ENCODE measurements at regions not wholly inside any gene's neighbourhood (a gene's known extent, or its start where the extent isn't known, plus 50 kb on each side); places are given as distances from the start of the nearest gene placed in this dataset.

GRCh38 chr6:164086076-164086887 lies 671.8 kb downstream of the QKI start:
- no peak overlapping the region for H3K56ac ChIP-seq (ENCODE audit: insufficient read length, low read depth, low read length)
- no peak overlapping the region for H3K9ac ChIP-seq (ENCODE audit: extremely low read depth, insufficient read length, low read length)
- peaks cover 0 to 7% (median 7%) of the 10 kb centered on the region in 3 experiments; a peak in 3 of 7 replicates for H3K36me3 Mint-ChIP-seq (ENCODE audit: insufficient read depth in 1 of 3, low read depth in 3 of 3)
- H2AFZ ChIP-seq (ENCODE audit: low read length) = no peak overlapping the region
- 0 out of 7 replicates have a peak overlapping the region, but pooled peaks of 1 of the 3 experiments have one; percentile 45 for H3K27ac Mint-ChIP-seq
- no peak overlapping the region for H3K4me3 Mint-ChIP-seq
- H3K79me1 ChIP-seq (ENCODE audit: insufficient read depth, low read depth, low read length, poor library complexity, severe bottlenecking) = no peaks in the 10 kb centered on the region
- H2BK20ac ChIP-seq (ENCODE audit: low read depth, low read length, poor library complexity, severe bottlenecking) = no peak overlapping the region
- H4K20me1 ChIP-seq (ENCODE audit: control insufficient read depth, insufficient read depth, insufficient read length) = no peaks in the 10 kb centered on the region
- H4K8ac ChIP-seq (replicated peaks; ENCODE audit: insufficient read length, low read depth, low read length) = no peak overlapping the region
- H3K14ac ChIP-seq (ENCODE audit: insufficient read depth, low read length) = no peak overlapping the region
- no peak overlapping the region for H3K18ac ChIP-seq (ENCODE audit: insufficient read length, low read depth, low read length)
- H3K23me2 ChIP-seq (ENCODE audit: insufficient read length, low read depth, low read length, poor library complexity, severe bottlenecking) = no peaks in the 10 kb centered on the region
- peaks cover 6% of the 10 kb centered on the region for H3K27me3 Mint-ChIP-seq (ENCODE audit: low read depth)
- no peaks in the 10 kb centered on the region for H3K9me3 ChIP-seq (ENCODE audit: control insufficient read depth, low read depth, low read length)
- H3K4ac ChIP-seq (ENCODE audit: low read depth, low read length) = no peak overlapping the region
- peaks cover 13 to 16% of the 10 kb centered on the region in 2 experiments for H3K4me1 Mint-ChIP-seq
- peaks cover 7% of the 10 kb centered on the region in 2 experiments; a peak in 4 of 5 replicates for H3K9me3 Mint-ChIP-seq
- no peak overlapping the region for H3K27ac ChIP-seq (ENCODE audit: insufficient read length, low read depth, low read length)
- TF ChIP-seq CTCF (conservative IDR thresholded peaks at IDR 0.05) = no peak
- no peaks in the 10 kb centered on the region for H3K79me2 ChIP-seq (ENCODE audit: insufficient read depth, low read length)
- H4K5ac ChIP-seq (ENCODE audit: insufficient read length, low read depth, low read length) = no peak overlapping the region
- no peak overlapping the region for H3K23ac ChIP-seq (ENCODE audit: insufficient read length, low read depth, low read length)
- DNase-seq = no peak
- WGBS (ENCODE audit: extremely low coverage, insufficient read length, low lambda C conversion rate) = no CpG with 5 or more reads among the region's 25 CpGs
- H2AK5ac ChIP-seq (ENCODE audit: insufficient read length, low read length) = no peak overlapping the region
- no peak overlapping the region for H2BK15ac ChIP-seq (ENCODE audit: low read depth, low read length)
- H2BK5ac ChIP-seq (ENCODE audit: insufficient read length, low read length) = no peak overlapping the region
- no peak overlapping the region for H2BK12ac ChIP-seq (ENCODE audit: insufficient read length, low read depth, low read length)
- no peak overlapping the region for H3T11ph ChIP-seq (ENCODE audit: low read length)
- H3K27me3 ChIP-seq (ENCODE audit: insufficient read depth, low read length) = no peaks in the 10 kb centered on the region
- no peak overlapping the region for H4K91ac ChIP-seq (ENCODE audit: insufficient read length, low read depth, low read length)
- H2BK120ac ChIP-seq (ENCODE audit: low read depth, low read length, poor library complexity, severe bottlenecking) = no peak overlapping the region
- no peaks in the 10 kb centered on the region for H3K4me1 ChIP-seq (ENCODE audit: insufficient read depth, low read length)
- no peak overlapping the region for H3K4me2 ChIP-seq (ENCODE audit: insufficient read depth, insufficient read length, low read length)

Measured in H9 (cell line).